H1 (cell line): ENCODE measurements at regions not wholly inside any gene's neighbourhood (a gene's known extent, or its start where the extent isn't known, plus 50 kb on each side); places are given as distances from the start of the nearest gene placed in this dataset.

Source experiments
- CTCF ChIA-PET: fragments of 300-600 bp; sonication (Branson Sonifier 250); formaldehyde crosslinking; loops from one replicate; lab custom pipeline; 2021; ENCODE audit not compliant: partially characterized antibody; lab: Charles Lee
- POLR2A ChIA-PET: fragments of 300-600 bp; sonication (Branson Sonifier 250); formaldehyde crosslinking; loops from one replicate; lab custom pipeline; 2021; ENCODE audit warnings: inconsistent platforms; ENCODE audit not compliant: partially characterized antibody; lab: Charles Lee
- DNase-seq, 2 experiments: peaks; one replicate each; pipeline versions ENCODE4 v3.0.0 to v3.0.0-alpha.2; 2010 to 2022; ENCODE audit warnings: low spot score in 2 of 2, low read depth in 1 of 2, mixed read lengths in 1 of 2
- FAIRE-seq: peaks from 2 replicates; lab custom pipeline; 2011; peaks lifted over from hg19 to GRCh38; lab: Jason Lieb, UNC
- H2AFZ ChIP-seq: 2 replicates; pipeline ENCODE4 v1.8.1; 2012; ENCODE audit warnings: low read length, inconsistent platforms
- H2AK5ac ChIP-seq: 2 replicates; pipeline ENCODE4 v1.6.1; 2013; ENCODE audit warnings: low read depth, low read length
- H2BK120ac ChIP-seq: replicated peaks from 2 replicates; pipeline ENCODE3; 2013; ENCODE audit warnings: low read depth, low read length, inconsistent platforms
- H2BK12ac ChIP-seq: 2 replicates; pipeline ENCODE4 v1.6.1; 2013; ENCODE audit warnings: low read depth, low read length
- H2BK15ac ChIP-seq: 2 replicates; pipeline ENCODE4 v1.6.1; 2013; ENCODE audit warnings: low read length
- H2BK20ac ChIP-seq: 2 replicates; pipeline ENCODE4 v1.6.1; 2013; ENCODE audit warnings: low read length
- H2BK5ac ChIP-seq: 2 replicates; pipeline ENCODE4 v1.6.1; 2013; ENCODE audit warnings: low read depth, low read length
- H3K14ac ChIP-seq: 2 replicates; pipeline ENCODE4 v1.6.1; 2013; ENCODE audit warnings: inconsistent platforms; ENCODE audit not compliant: insufficient read length
- H3K18ac ChIP-seq: 2 replicates; pipeline ENCODE4 v1.6.1; 2013; ENCODE audit warnings: low read length; ENCODE audit errors: extremely low read depth
- H3K23ac ChIP-seq: 2 replicates; pipeline ENCODE4 v1.6.1; 2013; ENCODE audit warnings: inconsistent platforms; ENCODE audit not compliant: insufficient read length
- H3K23me2 ChIP-seq: 2 replicates; pipeline ENCODE4 v1.6.1; 2013; ENCODE audit warnings: low read depth, low read length
- H3K27ac ChIP-seq: 2 replicates; pipeline ENCODE4 v1.6.1; 2011; ENCODE audit warnings: low read depth, low read length, inconsistent platforms
- H3K27me3 ChIP-seq, 4 experiments: replicated peaks in 1 of 4; 1 replicate in 1 of 4; 2 replicates in 3 of 4; pipeline versions ENCODE4 v1.6.1 to v1.8.1; 2011 to 2013; ENCODE audit warnings: low read length in 3 of 4, mild to moderate bottlenecking in 3 of 4, inconsistent platforms in 2 of 4, mixed read lengths in 2 of 4, moderate library complexity in 1 of 4; ENCODE audit not compliant: control insufficient read depth in 3 of 4, insufficient read depth in 3 of 4; ENCODE audit errors: extremely low read depth in 1 of 4
- H3K36me3 ChIP-seq, 4 experiments: 2 replicates each; pipeline versions ENCODE4 v1.6.1 to v1.8.1; 2011 to 2013; ENCODE audit warnings: mild to moderate bottlenecking in 4 of 4, low read length in 3 of 4, moderate library complexity in 2 of 4, control low read depth in 1 of 4, inconsistent platforms in 1 of 4; ENCODE audit not compliant: insufficient read depth in 4 of 4, control insufficient read depth in 2 of 4
- H3K4ac ChIP-seq: replicated peaks from 2 replicates; pipeline ENCODE3; 2013; ENCODE audit warnings: low read length, low read depth, mixed read lengths, inconsistent platforms; ENCODE audit not compliant: insufficient read length
- H3K4me1 ChIP-seq, 4 experiments: replicated peaks in 1 of 4; 1 replicate in 1 of 4; 2 replicates in 3 of 4; pipeline versions ENCODE4 v1.6.1 to v1.8.1; 2011 to 2013; ENCODE audit warnings: low read length in 3 of 4, inconsistent platforms in 2 of 4, mixed read lengths in 1 of 4; ENCODE audit not compliant: insufficient read depth in 4 of 4, control insufficient read depth in 3 of 4
- H3K4me2 ChIP-seq, 2 experiments: 2 replicates each; pipeline versions ENCODE4 v1.6.1 to v1.8.1; 2011 to 2013; ENCODE audit warnings: low read depth in 2 of 2, low read length in 2 of 2, control low read depth in 1 of 2, inconsistent platforms in 1 of 2, mild to moderate bottlenecking in 1 of 2; ENCODE audit not compliant: insufficient read depth in 1 of 2
- H3K4me3 ChIP-seq, 4 experiments: fragments of 200-600, 300-600 bp in 1 of 4; sonication (generic), shearing (Covaris generic), sonication (Bioruptor Twin) in 1 of 4; 2 replicates each; pipeline versions ENCODE4 v1.5.1 to v1.8.1; 2011 to 2016; ENCODE audit warnings: low read length in 4 of 4, low read depth in 3 of 4, control low read depth in 2 of 4, inconsistent platforms in 2 of 4, mild to moderate bottlenecking in 2 of 4, mixed read lengths in 1 of 4, moderate library complexity in 1 of 4; ENCODE audit not compliant: insufficient read depth in 2 of 4; ENCODE audit errors: extremely low read depth in 1 of 4
- H3K56ac ChIP-seq: replicated peaks from 2 replicates; pipeline ENCODE3; 2013; ENCODE audit warnings: low read depth, mild to moderate bottlenecking, mixed read lengths, low read length, inconsistent platforms; ENCODE audit not compliant: insufficient read length
- H3K79me1 ChIP-seq: 2 replicates; pipeline ENCODE4 v1.6.1; 2013; ENCODE audit warnings: low read depth, low read length, control low read depth
- H3K79me2 ChIP-seq, 2 experiments: 2 replicates each; pipeline versions ENCODE4 v1.6.1 to v1.8.1; 2012 to 2013; ENCODE audit warnings: low read length in 2 of 2, mild to moderate bottlenecking in 2 of 2, inconsistent platforms in 1 of 2; ENCODE audit not compliant: insufficient read depth in 2 of 2, control insufficient read depth in 1 of 2
- H3K9ac ChIP-seq, 4 experiments: replicated peaks in 1 of 4; 1 replicate in 1 of 4; 2 replicates in 3 of 4; pipeline versions ENCODE4 v1.6.1 to v1.8.1; 2011 to 2013; ENCODE audit warnings: low read depth in 3 of 4, low read length in 3 of 4, control low read depth in 2 of 4, mild to moderate bottlenecking in 2 of 4, moderate library complexity in 2 of 4, inconsistent platforms in 1 of 4; ENCODE audit errors: extremely low read depth in 1 of 4
- H3K9me3 ChIP-seq, 2 experiments: 2 replicates each; pipeline versions ENCODE4 v1.6.1 to v1.8.1; 2012 to 2013; ENCODE audit warnings: mild to moderate bottlenecking in 2 of 2, moderate library complexity in 2 of 2, control low read depth in 1 of 2, inconsistent platforms in 1 of 2, low read depth in 1 of 2, low read length in 1 of 2, mixed read lengths in 1 of 2; ENCODE audit not compliant: insufficient read depth in 2 of 2
- H4K20me1 ChIP-seq, 2 experiments: replicated peaks in 1 of 2; 2 replicates each; pipeline versions ENCODE3 to v1.8.1; 2011 to 2013; ENCODE audit warnings: inconsistent platforms in 2 of 2, low read length in 2 of 2, mild to moderate bottlenecking in 1 of 2; ENCODE audit not compliant: insufficient read depth in 2 of 2, control insufficient read depth in 1 of 2
- H4K5ac ChIP-seq: 2 replicates; pipeline ENCODE4 v1.6.1; 2013; ENCODE audit warnings: low read length, low read depth, mixed read lengths, inconsistent platforms; ENCODE audit not compliant: insufficient read length
- H4K8ac ChIP-seq: 2 replicates; pipeline ENCODE4 v1.8.0; 2013; ENCODE audit warnings: mild to moderate bottlenecking, moderate library complexity, low read length, inconsistent platforms; ENCODE audit not compliant: insufficient read depth; ENCODE audit errors: extremely low read depth
- H4K91ac ChIP-seq: replicated peaks from 2 replicates; pipeline ENCODE3; 2013; ENCODE audit warnings: low read length, mixed read lengths, inconsistent platforms; ENCODE audit not compliant: insufficient read length
- BCL11A ChIP-seq, 2 experiments: IDR thresholded peaks; one replicate each; pipeline ENCODE4 v1.6.1; 2011; ENCODE audit warnings: low read depth in 2 of 2, low read length in 2 of 2, mild to moderate bottlenecking in 2 of 2
- E2F6 ChIP-seq: IDR thresholded peaks from 2 replicates; pipeline ENCODE4 v1.6.1; 2012; ENCODE audit warnings: inconsistent platforms
- EP300 ChIP-seq, 2 experiments: IDR thresholded peaks; 1 replicate in 1 of 2; 2 replicates in 1 of 2; pipeline ENCODE4 v1.6.1; 2011 to 2012; ENCODE audit warnings: low read depth in 2 of 2, low read length in 2 of 2, mild to moderate bottlenecking in 2 of 2, borderline replicate concordance in 1 of 2, inconsistent platforms in 1 of 2, moderate library complexity in 1 of 2
- HDAC2 ChIP-seq, 2 experiments: fragments of 300-600 bp in 1 of 2; sonication (generic) in 1 of 2; IDR thresholded peaks; 2 replicates each; pipeline ENCODE4 v1.6.1; 2011 to 2012; ENCODE audit warnings: low read depth in 2 of 2, low read length in 2 of 2, mild to moderate bottlenecking in 2 of 2, moderate library complexity in 2 of 2, borderline replicate concordance in 1 of 2, inconsistent platforms in 1 of 2
- KDM1A ChIP-seq: fragments of 200-600, 300-600 bp; sonication (generic); IDR thresholded peaks from 2 replicates; pipeline ENCODE4 v1.7.1; 2016; ENCODE audit warnings: mild to moderate bottlenecking, low read length, borderline replicate concordance
- NANOG ChIP-seq: IDR thresholded peaks from 2 replicates; pipeline ENCODE4 v1.6.1; 2011; ENCODE audit warnings: low read length, low read depth, mild to moderate bottlenecking, inconsistent platforms; ENCODE audit not compliant: insufficient read depth, poor library complexity, severe bottlenecking
- SIN3A ChIP-seq, 2 experiments: IDR thresholded peaks in 1 of 2; conservative IDR thresholded peaks in 1 of 2; 2 replicates each; pipeline ENCODE4 v1.6.1; 2011 to 2012; ENCODE audit warnings: low read length in 2 of 2, improper control_type of control experiment in 1 of 2, low read depth in 1 of 2, mild to moderate bottlenecking in 1 of 2
- SRF ChIP-seq: IDR thresholded peaks from 2 replicates; pipeline ENCODE4 v1.6.1; 2011; ENCODE audit warnings: mild to moderate bottlenecking, low read depth, low read length, moderate library complexity
- TEAD4 ChIP-seq: IDR thresholded peaks from 2 replicates; pipeline ENCODE4 v1.6.1; 2012; ENCODE audit warnings: low read depth, low read length, inconsistent platforms, mixed read lengths
- WGBS, 2 experiments: shearing (Covaris generic) in 1 of 2; methylation state at CpG; one replicate each; pipeline versions ENCODE4 v1.1.6 to v1.1.7; 2013 to 2015; ENCODE audit warnings: low lambda C conversion rate in 2 of 2, mixed read lengths in 2 of 2, inconsistent platforms in 1 of 2, low coverage in 1 of 2, missing lambda C conversion rate in 1 of 2; ENCODE audit not compliant: insufficient replicate concordance in 2 of 2, insufficient coverage in 1 of 2, insufficient read length in 1 of 2; ENCODE audit errors: extremely low coverage in 1 of 2, missing lambda C conversion rate in 1 of 2; 5-methylcytosine and 5-hydroxymethylcytosine counted together

GRCh38 chr4:96162636-96163035 is 322.7 kb downstream of the PDHA2 start:
- H4K91ac ChIP-seq = no peak overlapping the region
- 83% methylated on average over 1 of the region's 1 CpG; no CpG with 5 or more reads in 1 of the 2 experiments for WGBS, 2 experiments
- no peak overlapping the region for H3K4me2 ChIP-seq
- H2BK15ac ChIP-seq = no peak overlapping the region
- no peak overlapping the region for H3K18ac ChIP-seq
- H3K27me3 ChIP-seq = no peaks in the 10 kb centered on the region
- H3K9ac ChIP-seq = no peak overlapping the region
- H4K8ac ChIP-seq = no peak overlapping the region
- no peaks in the 10 kb centered on the region for H3K79me2 ChIP-seq
- no peak overlapping the region for H2BK120ac ChIP-seq
- no peak overlapping the region for H3K56ac ChIP-seq
- no peaks in the 10 kb centered on the region for H4K20me1 ChIP-seq
- no peaks in the 10 kb centered on the region for H3K9me3 ChIP-seq
- ChIA-PET POLR2A (no interaction called here), CTCF (no interaction called here)
- no peak overlapping the region for H3K4me3 ChIP-seq
- no peaks in the 10 kb centered on the region for H3K4me1 ChIP-seq
- no peaks in the 10 kb centered on the region for H3K23me2 ChIP-seq
- DNase-seq = no peak
- no peaks in the 10 kb centered on the region for H3K36me3 ChIP-seq
- H2BK20ac ChIP-seq = no peak overlapping the region
- H4K5ac ChIP-seq = no peak overlapping the region
- H2BK12ac ChIP-seq = no peak overlapping the region
- no peak overlapping the region for H3K23ac ChIP-seq
- no peak overlapping the region for H3K4ac ChIP-seq
- no peak for FAIRE-seq
- H3K14ac ChIP-seq = no peak overlapping the region
- H3K79me1 ChIP-seq = no peaks in the 10 kb centered on the region
- no peak overlapping the region for H2AK5ac ChIP-seq
- H2BK5ac ChIP-seq = no peak overlapping the region
- H3K27ac ChIP-seq = no peak overlapping the region
- H2AFZ ChIP-seq = no peak overlapping the region
- no peak for TF ChIP-seq EP300 (IDR thresholded peaks at IDR 0.05; ENCODE audit: borderline replicate concordance in 1 of 2, low read depth in 2 of 2, low read length in 2 of 2)
- TF ChIP-seq HDAC2 (IDR thresholded peaks at IDR 0.05; ENCODE audit: borderline replicate concordance in 1 of 2, low read depth in 2 of 2, low read length in 2 of 2) = no peak
- no peak for TF ChIP-seq BCL11A (IDR thresholded peaks at IDR 0.05; ENCODE audit: low read depth in 2 of 2, low read length in 2 of 2)
- no peak for TF ChIP-seq NANOG
- no peak for TF ChIP-seq E2F6
- no peak for TF ChIP-seq TEAD4
- TF ChIP-seq SRF = no peak
- TF ChIP-seq KDM1A = no peak
- TF ChIP-seq SIN3A (conservative IDR thresholded peaks at IDR 0.05 in 1 of 2, IDR thresholded peaks at IDR 0.05 in 1 of 2; ENCODE audit: low read depth in 1 of 2, low read length in 2 of 2) = no peak
